ENCODE measurements at regions not wholly inside any gene's neighbourhood (a gene's known extent, or its start where the extent isn't known, plus 50 kb on each side); places are given as distances from the start of the nearest gene placed in this dataset.

DNA sequence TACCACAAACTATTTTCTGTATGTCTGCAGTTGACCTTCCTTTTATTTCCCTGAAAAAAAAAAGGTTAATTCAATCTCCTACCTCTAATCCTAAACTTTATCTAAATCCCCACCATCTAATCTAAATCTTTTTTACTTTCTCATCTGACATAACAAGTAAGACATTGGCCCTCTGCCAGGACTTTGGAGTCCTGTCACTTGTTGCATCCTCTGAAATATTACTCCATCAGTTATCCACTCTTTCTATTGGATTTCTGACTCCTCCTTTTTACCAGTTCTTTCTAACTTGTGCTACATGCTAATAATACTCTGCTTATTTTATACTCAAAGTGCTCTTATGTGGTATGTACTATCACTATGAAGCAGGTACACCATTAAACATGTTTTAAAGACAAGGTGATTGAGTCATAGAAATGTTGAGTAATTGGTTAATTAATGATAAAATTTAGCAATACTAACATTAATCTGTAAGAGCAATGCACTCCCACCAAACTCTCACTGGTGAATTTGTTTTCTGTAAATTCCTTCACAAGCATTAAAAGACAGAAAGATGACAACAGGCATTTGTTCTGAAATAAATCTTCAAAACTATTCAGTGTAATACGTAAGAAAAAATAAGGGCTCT is 914.2 kb upstream of the RAG2 start:
- ChIA-PET POLR2A (no interaction called here), CTCF (interaction anchor here (2.9 kb wide), 1 partner anchor 12 kb away, joined by 8 read pairs; no protein-coding TSS in a partner anchor)
- TF ChIP-seq, protein P1, sequence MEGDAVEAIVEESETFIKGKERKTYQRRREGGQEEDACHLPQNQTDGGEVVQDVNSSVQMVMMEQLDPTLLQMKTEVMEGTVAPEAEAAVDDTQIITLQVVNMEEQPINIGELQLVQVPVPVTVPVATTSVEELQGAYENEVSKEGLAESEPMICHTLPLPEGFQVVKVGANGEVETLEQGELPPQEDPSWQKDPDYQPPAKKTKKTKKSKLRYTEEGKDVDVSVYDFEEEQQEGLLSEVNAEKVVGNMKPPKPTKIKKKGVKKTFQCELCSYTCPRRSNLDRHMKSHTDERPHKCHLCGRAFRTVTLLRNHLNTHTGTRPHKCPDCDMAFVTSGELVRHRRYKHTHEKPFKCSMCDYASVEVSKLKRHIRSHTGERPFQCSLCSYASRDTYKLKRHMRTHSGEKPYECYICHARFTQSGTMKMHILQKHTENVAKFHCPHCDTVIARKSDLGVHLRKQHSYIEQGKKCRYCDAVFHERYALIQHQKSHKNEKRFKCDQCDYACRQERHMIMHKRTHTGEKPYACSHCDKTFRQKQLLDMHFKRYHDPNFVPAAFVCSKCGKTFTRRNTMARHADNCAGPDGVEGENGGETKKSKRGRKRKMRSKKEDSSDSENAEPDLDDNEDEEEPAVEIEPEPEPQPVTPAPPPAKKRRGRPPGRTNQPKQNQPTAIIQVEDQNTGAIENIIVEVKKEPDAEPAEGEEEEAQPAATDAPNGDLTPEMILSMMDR (IDR thresholded peaks at IDR 0.05; ENCODE audit: control extremely low read depth, extremely low read depth, low read depth, missing control alignments), result no peak
- no peak for DNase-seq (ENCODE audit: extremely low spot score)

DNA sequence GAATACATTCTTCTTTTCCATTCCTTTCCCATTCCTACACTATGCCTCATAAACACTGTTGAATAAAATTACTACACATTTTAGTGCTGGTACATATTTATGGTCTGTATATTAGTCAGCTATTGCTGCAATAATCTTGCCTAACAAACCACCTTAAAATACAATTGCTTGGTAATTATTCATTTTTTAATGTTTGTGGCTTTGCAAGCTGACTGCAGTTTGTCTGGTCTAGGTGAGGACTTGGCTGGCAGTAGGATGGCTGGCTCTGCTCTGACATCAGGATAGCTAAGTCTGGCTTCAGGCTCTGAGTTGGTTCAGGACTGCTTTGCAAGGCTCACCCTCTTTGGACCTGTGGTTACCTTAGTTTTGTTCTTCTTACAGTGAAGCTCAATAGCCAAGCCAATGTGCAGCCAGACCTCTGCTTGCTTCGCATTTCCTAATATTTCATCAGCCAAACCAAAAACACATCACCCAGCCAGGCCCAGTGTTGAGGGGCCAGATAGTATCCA is 913.4 kb upstream of the RAG2 start:
- no peak for DNase-seq (ENCODE audit: extremely low spot score)
- ChIA-PET CTCF (interaction anchor here (2.9 kb wide), 1 partner anchor 11 kb away, joined by 8 read pairs; no protein-coding TSS in a partner anchor), POLR2A (no interaction called here)
- TF ChIP-seq, protein P1 (IDR thresholded peaks at IDR 0.05; ENCODE audit: control extremely low read depth, extremely low read depth, low read depth, missing control alignments), result no peak

DNA sequence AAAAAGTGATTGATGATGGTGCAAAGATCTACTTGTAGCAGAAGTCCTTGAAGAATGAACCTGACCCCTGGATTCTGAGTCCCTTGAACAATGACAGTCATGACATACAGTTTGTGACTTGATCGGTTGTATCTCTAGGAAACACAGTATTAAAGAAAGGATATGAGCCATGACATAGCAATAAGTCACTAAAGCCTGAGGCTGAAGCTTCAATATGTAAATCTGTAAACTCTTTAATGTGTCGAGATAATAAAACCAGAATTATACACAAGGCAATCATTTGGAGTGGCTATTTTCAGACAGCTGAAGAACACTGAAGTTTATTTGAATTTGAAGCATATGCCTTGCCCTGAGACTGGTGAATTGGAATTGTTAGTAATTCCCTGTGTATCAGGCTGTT is 911.5 kb upstream of the RAG2 start:
- no peak for DNase-seq (ENCODE audit: extremely low spot score)
- POLR2A ChIA-PET, result no interaction called here
- TF ChIP-seq, protein P1 (IDR thresholded peaks at IDR 0.05; ENCODE audit: control extremely low read depth, extremely low read depth, low read depth, missing control alignments), result no peak
- CTCF ChIA-PET, result interaction anchor here (1.7 to 2.9 kb wide), 2 partner anchors 9 to 10 kb away, joined by 3 to 8 read pairs; no protein-coding TSS in a partner anchor

DNA sequence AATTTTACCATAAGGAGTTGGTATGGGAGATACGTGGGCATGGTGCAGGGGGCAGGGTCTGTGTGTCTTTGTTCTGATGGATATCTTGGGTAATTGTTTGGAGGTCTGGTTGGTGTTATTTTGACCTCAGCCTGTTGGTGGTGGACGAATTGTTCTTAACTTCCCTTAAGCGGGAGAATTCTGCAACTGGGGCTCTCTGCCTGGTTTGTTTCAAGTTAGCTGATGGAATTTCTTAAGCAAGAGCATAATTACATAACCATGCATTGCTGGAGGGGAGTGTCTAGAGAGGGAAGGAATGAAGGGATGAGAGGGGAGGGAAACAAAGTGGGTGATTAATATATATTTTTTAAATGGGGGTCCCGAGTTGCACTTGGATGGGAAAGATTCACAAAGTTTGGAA is 908.5 kb upstream of the RAG2 start:
- TF ChIP-seq, protein P1 (IDR thresholded peaks at IDR 0.05; ENCODE audit: control extremely low read depth, extremely low read depth, low read depth, missing control alignments), result no peak
- POLR2A ChIA-PET, result no interaction called here
- DNase-seq (ENCODE audit: extremely low spot score), result no peak
- CTCF ChIA-PET, result interaction anchor here (1.2 to 1.3 kb wide), 2 partner anchors 9 to 10 kb away, joined by 3 read pairs; no protein-coding TSS in a partner anchor

DNA sequence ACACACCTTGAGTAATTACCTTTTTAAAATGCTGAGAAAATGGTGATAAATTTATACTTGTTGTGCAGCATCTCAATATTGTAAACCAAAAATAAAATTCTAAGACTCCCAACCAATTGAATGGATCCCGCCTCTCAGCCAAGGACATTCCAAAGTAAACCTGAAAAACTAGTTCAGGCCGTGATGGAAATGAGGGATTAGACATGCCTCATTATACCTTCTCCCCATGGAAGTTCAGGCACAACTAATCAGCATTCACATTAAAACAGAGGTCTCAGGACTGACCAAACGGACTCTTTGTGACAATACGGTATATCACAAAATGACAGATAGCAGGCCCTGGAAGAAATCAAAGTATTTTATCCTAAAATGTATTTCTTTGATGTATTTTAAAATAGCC is 907.4 kb upstream of the RAG2 start:
- TF ChIP-seq, protein P1 (IDR thresholded peaks at IDR 0.05; ENCODE audit: control extremely low read depth, extremely low read depth, low read depth, missing control alignments), result no peak
- CTCF ChIA-PET, result interaction anchor here (1.2 to 1.3 kb wide), 2 partner anchors 8 to 11 kb away, joined by 3 read pairs; no protein-coding TSS in a partner anchor
- no peak for DNase-seq (ENCODE audit: extremely low spot score)
- POLR2A ChIA-PET, result no interaction called here

DNA sequence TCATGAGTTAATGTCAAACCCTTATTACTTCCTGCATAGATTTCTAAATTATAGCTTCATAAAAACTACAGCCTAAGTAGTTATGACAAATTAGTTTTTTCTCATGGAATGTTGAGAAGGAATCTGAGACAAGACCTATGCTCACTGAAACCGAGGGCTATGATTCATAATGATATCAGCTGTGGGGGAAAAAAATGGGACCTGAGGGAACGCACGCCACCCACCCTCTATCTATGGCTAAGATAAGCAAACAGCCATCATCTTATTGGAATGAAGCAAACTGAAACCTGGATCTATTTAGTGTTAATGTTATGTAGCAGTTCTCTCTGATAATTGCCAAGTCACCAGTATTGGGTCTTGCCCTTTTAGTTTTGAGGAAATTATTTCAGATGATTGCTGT is 906.9 kb upstream of the RAG2 start:
- CTCF ChIA-PET, result interaction anchor here (1.2 kb wide), 1 partner anchor 13 kb away, joined by 3 read pairs; no protein-coding TSS in a partner anchor
- POLR2A ChIA-PET, result no interaction called here
- DNase-seq (ENCODE audit: extremely low spot score), result no peak
- TF ChIP-seq, protein P1 (IDR thresholded peaks at IDR 0.05; ENCODE audit: control extremely low read depth, extremely low read depth, low read depth, missing control alignments), result no peak

Data from GM10248 (cell line).